ENCODE measurements at regions not wholly inside any gene's neighbourhood (a gene's known extent, or its start where the extent isn't known, plus 50 kb on each side); places are given as distances from the start of the nearest gene placed in this dataset.

DNA sequence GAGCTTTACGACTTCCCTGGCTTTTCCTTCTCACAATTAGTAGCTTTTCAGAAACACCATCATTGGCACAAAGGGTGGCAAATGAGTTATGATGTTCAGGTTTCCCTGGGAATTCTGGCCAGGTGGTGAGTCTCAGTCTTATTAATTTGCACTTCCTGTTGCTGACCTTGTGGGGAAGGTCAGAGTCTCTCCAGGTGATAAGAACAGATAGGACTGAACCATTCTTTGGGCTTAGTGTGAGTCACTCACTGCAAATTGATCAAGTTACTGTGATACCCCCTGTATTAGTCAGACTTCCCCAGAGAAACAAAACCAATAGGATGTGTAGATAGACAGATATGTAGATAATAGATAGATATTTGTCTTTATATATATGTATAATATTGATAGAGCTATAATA, 53.8 kb upstream of the RANBP3L start:
- ChIA-PET POLR2A (no interaction called here), CTCF (interaction anchor here (1.2 to 2.0 kb wide), 2 partner anchors 11 to 14 kb away, joined by 3 to 6 read pairs; no protein-coding TSS in a partner anchor)
- TF ChIP-seq, protein P1, sequence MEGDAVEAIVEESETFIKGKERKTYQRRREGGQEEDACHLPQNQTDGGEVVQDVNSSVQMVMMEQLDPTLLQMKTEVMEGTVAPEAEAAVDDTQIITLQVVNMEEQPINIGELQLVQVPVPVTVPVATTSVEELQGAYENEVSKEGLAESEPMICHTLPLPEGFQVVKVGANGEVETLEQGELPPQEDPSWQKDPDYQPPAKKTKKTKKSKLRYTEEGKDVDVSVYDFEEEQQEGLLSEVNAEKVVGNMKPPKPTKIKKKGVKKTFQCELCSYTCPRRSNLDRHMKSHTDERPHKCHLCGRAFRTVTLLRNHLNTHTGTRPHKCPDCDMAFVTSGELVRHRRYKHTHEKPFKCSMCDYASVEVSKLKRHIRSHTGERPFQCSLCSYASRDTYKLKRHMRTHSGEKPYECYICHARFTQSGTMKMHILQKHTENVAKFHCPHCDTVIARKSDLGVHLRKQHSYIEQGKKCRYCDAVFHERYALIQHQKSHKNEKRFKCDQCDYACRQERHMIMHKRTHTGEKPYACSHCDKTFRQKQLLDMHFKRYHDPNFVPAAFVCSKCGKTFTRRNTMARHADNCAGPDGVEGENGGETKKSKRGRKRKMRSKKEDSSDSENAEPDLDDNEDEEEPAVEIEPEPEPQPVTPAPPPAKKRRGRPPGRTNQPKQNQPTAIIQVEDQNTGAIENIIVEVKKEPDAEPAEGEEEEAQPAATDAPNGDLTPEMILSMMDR (IDR thresholded peaks at IDR 0.05; ENCODE audit: control extremely low read depth, extremely low read depth, low read depth, missing control alignments), result no peak
- no peak for DNase-seq (ENCODE audit: extremely low spot score)

DNA sequence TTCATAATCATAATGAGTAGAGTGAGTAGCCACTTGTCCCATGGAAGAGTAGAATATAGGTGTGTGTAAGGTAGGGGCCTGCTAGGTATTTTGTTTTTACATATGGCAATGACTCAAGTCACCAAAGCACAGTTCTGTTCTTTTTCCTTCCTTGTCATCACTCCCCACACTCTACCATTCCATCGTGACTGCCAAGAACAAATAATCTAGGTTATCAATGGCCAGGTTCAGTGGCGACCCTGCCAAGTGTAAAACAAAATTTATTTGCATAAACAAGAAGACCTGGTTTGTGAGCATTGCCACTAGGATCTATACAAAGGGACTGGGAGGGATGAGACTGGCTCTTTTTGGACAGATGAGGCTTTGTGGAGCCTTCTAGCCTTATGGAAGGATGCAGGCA, 55.2 kb upstream of the RANBP3L start:
- TF ChIP-seq, protein P1 (IDR thresholded peaks at IDR 0.05; ENCODE audit: control extremely low read depth, extremely low read depth, low read depth, missing control alignments), result no peak
- ChIA-PET POLR2A (no interaction called here), CTCF (interaction anchor here (1.2 to 1.7 kb wide), 4 partner anchors 10 to 334 kb away, joined by 3 to 4 read pairs (median 3); no protein-coding TSS in a partner anchor)
- DNase-seq (ENCODE audit: extremely low spot score), result no peak

DNA sequence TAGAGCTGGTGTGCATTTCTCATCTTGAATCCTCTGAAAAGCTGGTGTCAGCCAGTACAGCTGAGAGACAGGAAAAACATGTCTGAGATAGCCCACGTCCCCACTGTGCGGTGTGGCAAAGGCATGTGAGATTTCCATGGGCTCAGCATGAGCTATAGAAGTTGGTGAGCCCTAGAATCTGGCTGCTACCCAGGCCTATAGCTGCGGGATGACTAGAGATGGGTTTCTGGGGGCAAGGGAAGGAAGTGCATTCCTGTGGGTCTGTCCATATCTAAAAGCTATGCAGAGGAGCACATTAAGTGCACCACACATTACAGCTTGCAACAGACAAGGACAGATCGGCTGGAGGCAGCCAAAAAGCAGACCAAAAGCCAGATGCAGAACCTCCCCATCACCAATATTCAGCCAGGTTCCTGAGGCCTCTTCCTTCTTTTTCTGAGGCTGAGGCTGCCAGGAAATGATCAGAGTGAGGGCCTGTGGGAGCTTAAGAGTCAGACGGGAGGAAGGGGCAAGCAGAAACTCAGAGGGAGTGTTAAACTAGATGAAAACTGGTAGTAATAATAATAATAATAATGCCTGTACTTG, 55.8 kb upstream of the RANBP3L start:
- no peak for DNase-seq (ENCODE audit: extremely low spot score)
- TF ChIP-seq, protein P1 (IDR thresholded peaks at IDR 0.05; ENCODE audit: control extremely low read depth, extremely low read depth, low read depth, missing control alignments), result no peak
- ChIA-PET CTCF (interaction anchor here (0.8 to 1.7 kb wide), 5 partner anchors 9 to 334 kb away, joined by 3 to 4 read pairs (median 3); no protein-coding TSS in a partner anchor), POLR2A (no interaction called here)

DNA sequence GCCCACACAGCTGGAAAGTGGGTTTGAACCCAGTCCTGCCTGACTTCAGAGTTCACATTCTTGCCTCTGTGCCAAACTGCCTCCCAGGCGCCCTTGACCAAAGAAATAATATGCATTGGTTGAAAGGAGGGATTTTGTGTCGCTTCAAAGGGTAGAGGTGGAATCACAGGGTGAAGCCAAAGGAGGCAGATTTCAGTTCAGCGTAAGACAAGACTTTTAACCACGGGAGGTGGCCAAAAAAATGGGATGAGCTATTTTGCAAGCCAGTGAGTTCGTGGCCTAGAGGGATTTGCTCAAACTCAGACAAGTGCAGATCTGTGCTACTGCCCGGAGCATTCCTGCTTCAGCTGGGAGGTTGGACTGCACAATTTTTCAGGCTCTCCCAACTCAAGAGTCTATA, 57.6 kb upstream of the RANBP3L start:
- POLR2A ChIA-PET, result no interaction called here
- CTCF ChIA-PET, result no interaction called here
- DNase-seq (ENCODE audit: extremely low spot score), result no peak
- TF ChIP-seq, protein P1 (IDR thresholded peaks at IDR 0.05; ENCODE audit: control extremely low read depth, extremely low read depth, low read depth, missing control alignments), result no peak

DNA sequence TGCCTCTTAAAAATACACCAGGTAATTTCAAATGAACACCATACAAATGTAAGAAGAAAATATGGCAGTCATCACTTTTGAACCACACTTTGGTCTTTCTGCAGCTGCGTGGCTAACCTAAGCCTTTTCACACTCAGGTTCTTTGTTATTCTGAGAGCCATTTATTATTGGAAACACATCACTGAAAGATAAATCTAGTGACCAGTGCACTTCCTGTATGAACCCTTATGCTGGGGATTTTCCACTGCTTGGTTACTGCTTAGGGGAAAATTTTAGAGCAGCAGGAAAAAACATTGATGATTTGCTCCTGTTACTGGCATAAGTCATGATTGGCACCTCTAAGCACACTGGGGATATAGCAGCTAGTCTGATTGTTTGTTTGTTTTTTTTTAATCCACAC, 58.6 kb upstream of the RANBP3L start:
- TF ChIP-seq, protein P1 (IDR thresholded peaks at IDR 0.05; ENCODE audit: control extremely low read depth, extremely low read depth, low read depth, missing control alignments), result no peak
- ChIA-PET CTCF (interaction anchor here (0.8 kb wide), 2 partner anchors 9 to 17 kb away, joined by 3 read pairs; no protein-coding TSS in a partner anchor), POLR2A (no interaction called here)
- no peak for DNase-seq (ENCODE audit: extremely low spot score)

DNA sequence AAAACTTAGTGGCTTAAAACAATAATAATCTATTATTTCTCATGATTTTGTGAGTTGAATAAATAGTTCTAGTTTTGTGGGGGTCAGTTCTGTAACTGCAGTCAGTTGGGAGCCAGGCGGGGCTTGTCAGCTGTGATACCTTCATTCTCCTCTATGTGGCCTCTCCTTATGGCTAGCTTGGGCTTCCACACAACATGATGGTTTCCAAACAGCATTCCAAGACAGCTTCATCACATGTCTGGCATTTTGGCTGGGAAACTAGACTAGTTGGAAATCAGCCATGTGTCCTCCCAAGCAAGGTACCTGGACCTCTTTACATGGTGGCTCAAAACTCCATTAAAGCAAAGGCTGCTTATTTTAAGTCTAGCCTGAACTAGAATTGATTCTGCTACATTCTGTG, 61.4 kb upstream of the RANBP3L start:
- ChIA-PET CTCF (no interaction called here), POLR2A (no interaction called here)
- TF ChIP-seq, protein P1 (IDR thresholded peaks at IDR 0.05; ENCODE audit: control extremely low read depth, extremely low read depth, low read depth, missing control alignments), result no peak

More for the DNA sequence above, 61.4 kb upstream of the RANBP3L start:
- no peak for DNase-seq (ENCODE audit: extremely low spot score)
